Adipocyte (in vitro differentiated cells): ENCODE measurements at regions not wholly inside any gene's neighbourhood (a gene's known extent, or its start where the extent isn't known, plus 50 kb on each side); places are given as distances from the start of the nearest gene placed in this dataset.

Source experiments
- DNase-seq: peaks from one replicate; pipeline ENCODE4 v3.0.0-alpha.2; 2015; ENCODE audit warnings: low read depth
- H3K27me3 ChIP-seq: replicated peaks from 2 replicates; pipeline ENCODE4 v1.7.0; 2013; ENCODE audit warnings: mild to moderate bottlenecking, low read length, moderate library complexity; ENCODE audit not compliant: control insufficient read depth, insufficient read depth
- H3K36me3 ChIP-seq: 2 replicates; pipeline ENCODE4 v1.7.0; 2013; ENCODE audit warnings: low read length, mild to moderate bottlenecking, moderate library complexity; ENCODE audit not compliant: control insufficient read depth, insufficient read depth, severe bottlenecking
- H3K4me1 ChIP-seq: 2 replicates; pipeline ENCODE4 v1.7.0; 2013; ENCODE audit warnings: mild to moderate bottlenecking, low read length, moderate library complexity; ENCODE audit not compliant: control insufficient read depth, insufficient read depth
- H3K4me3 ChIP-seq: 2 replicates; pipeline ENCODE4 v1.7.0; 2013; ENCODE audit warnings: mild to moderate bottlenecking, low read length, moderate library complexity
- H3K9ac ChIP-seq: 2 replicates; pipeline ENCODE4 v1.7.0; 2013; ENCODE audit warnings: mild to moderate bottlenecking, low read length, moderate library complexity
- H3K9me3 ChIP-seq: 2 replicates; pipeline ENCODE4 v1.7.0; 2013; ENCODE audit warnings: mild to moderate bottlenecking, low read length, moderate library complexity; ENCODE audit not compliant: control insufficient read depth

GRCh38 chr2:128531856-128532255, 213.2 kb upstream of the HS6ST1 start:
- no peaks in the 10 kb centered on the region for H3K36me3 ChIP-seq
- H3K4me1 ChIP-seq, result peaks cover 26% of the 10 kb centered on the region
- no peak overlapping the region for H3K9ac ChIP-seq
- no peak overlapping the region for H3K4me3 ChIP-seq
- peaks cover 5% of the 10 kb centered on the region for H3K27me3 ChIP-seq
- H3K9me3 ChIP-seq, result no peaks in the 10 kb centered on the region
- DNase-seq, result no peak

- Histone ChIP-seq H3K9ac (no peak overlapping the region), H3K36me3 (no peaks in the 10 kb centered on the region), H3K9me3 (no peaks in the 10 kb centered on the region), H3K4me3 (no peak overlapping the region), H3K4me1 (peaks cover 36% of the 10 kb centered on the region), H3K27me3 (peaks cover 2% of the 10 kb centered on the region)
- DNase-seq, result no peak
Observed at GRCh38 chr2:128533101-128533500, 214.4 kb upstream of the HS6ST1 start.

GRCh38 chr2:128534688-128535392, 216.2 kb upstream of the HS6ST1 start:
- H3K4me3 ChIP-seq, result no peak overlapping the region
- no peak overlapping the region for H3K9ac ChIP-seq
- no peaks in the 10 kb centered on the region for H3K36me3 ChIP-seq
- H3K4me1 ChIP-seq, result peaks cover 35% of the 10 kb centered on the region
- H3K27me3 ChIP-seq, result no peaks in the 10 kb centered on the region
- no peak for DNase-seq
- no peaks in the 10 kb centered on the region for H3K9me3 ChIP-seq

- Histone ChIP-seq H3K9me3 (no peaks in the 10 kb centered on the region), H3K36me3 (no peaks in the 10 kb centered on the region), H3K9ac (no peak overlapping the region), H3K4me3 (no peak overlapping the region), H3K4me1 (peaks cover 31% of the 10 kb centered on the region), H3K27me3 (no peaks in the 10 kb centered on the region)
- peak; percentile 63 for DNase-seq
Observed at GRCh38 chr2:128535953-128536352, 217.3 kb upstream of the HS6ST1 start.

- DNase-seq, result peak; percentile 65
- H3K9me3 ChIP-seq, result no peaks in the 10 kb centered on the region
- H3K4me3 ChIP-seq, result no peak overlapping the region
- H3K4me1 ChIP-seq, result peaks cover 40% of the 10 kb centered on the region
- H3K36me3 ChIP-seq, result no peaks in the 10 kb centered on the region
- no peak overlapping the region for H3K9ac ChIP-seq
- no peaks in the 10 kb centered on the region for H3K27me3 ChIP-seq
Observed at GRCh38 chr2:128536925-128537620, 218.4 kb upstream of the HS6ST1 start.

- DNase-seq, result no peak
- peaks cover 40% of the 10 kb centered on the region for H3K4me1 ChIP-seq
- H3K27me3 ChIP-seq, result no peaks in the 10 kb centered on the region
- no peaks in the 10 kb centered on the region for H3K36me3 ChIP-seq
- no peak overlapping the region for H3K9ac ChIP-seq
- no peaks in the 10 kb centered on the region for H3K9me3 ChIP-seq
- no peak overlapping the region for H3K4me3 ChIP-seq
Observed at GRCh38 chr2:128537646-128538045, 219.0 kb upstream of the HS6ST1 start.

GRCh38 chr2:128538396-128538795, 219.7 kb upstream of the HS6ST1 start:
- no peak for DNase-seq
- no peak overlapping the region for H3K4me3 ChIP-seq
- H3K27me3 ChIP-seq, result no peaks in the 10 kb centered on the region
- H3K9ac ChIP-seq, result no peak overlapping the region
- H3K9me3 ChIP-seq, result no peaks in the 10 kb centered on the region
- peaks cover 40% of the 10 kb centered on the region for H3K4me1 ChIP-seq
- no peaks in the 10 kb centered on the region for H3K36me3 ChIP-seq

- Histone ChIP-seq H3K9me3 (no peaks in the 10 kb centered on the region), H3K4me1 (peaks cover 28% of the 10 kb centered on the region), H3K4me3 (no peak overlapping the region), H3K9ac (no peak overlapping the region), H3K27me3 (no peaks in the 10 kb centered on the region), H3K36me3 (no peaks in the 10 kb centered on the region)
- no peak for DNase-seq
Observed at GRCh38 chr2:128540670-128541069, 222.0 kb upstream of the HS6ST1 start.

GRCh38 chr2:128541448-128541847, 222.8 kb upstream of the HS6ST1 start:
- peaks cover 20% of the 10 kb centered on the region for H3K4me1 ChIP-seq
- no peaks in the 10 kb centered on the region for H3K27me3 ChIP-seq
- peak overlapping the region; percentile 49 for H3K9ac ChIP-seq
- DNase-seq, result no peak
- H3K36me3 ChIP-seq, result no peaks in the 10 kb centered on the region
- H3K4me3 ChIP-seq, result no peak overlapping the region
- no peaks in the 10 kb centered on the region for H3K9me3 ChIP-seq

- no peak overlapping the region for H3K9ac ChIP-seq
- H3K4me1 ChIP-seq, result peaks cover 10% of the 10 kb centered on the region
- DNase-seq, result no peak
- no peaks in the 10 kb centered on the region for H3K36me3 ChIP-seq
- no peaks in the 10 kb centered on the region for H3K27me3 ChIP-seq
- no peak overlapping the region for H3K4me3 ChIP-seq
- no peaks in the 10 kb centered on the region for H3K9me3 ChIP-seq
Observed at GRCh38 chr2:128543036-128543435, 224.4 kb upstream of the HS6ST1 start.

GRCh38 chr2:128543646-128544045, 225.0 kb upstream of the HS6ST1 start:
- Histone ChIP-seq H3K9me3 (no peaks in the 10 kb centered on the region), H3K36me3 (no peaks in the 10 kb centered on the region), H3K9ac (no peak overlapping the region), H3K4me3 (no peak overlapping the region), H3K4me1 (peaks cover 10% of the 10 kb centered on the region), H3K27me3 (no peaks in the 10 kb centered on the region)
- no peak for DNase-seq
